Stimulated activated CD4-positive, alpha-beta T cell treated with anti-CD3 and anti-CD28 coated beads, TNF-alpha, amount 100 ng/mL, for 1 hour (primary cell): ENCODE measurements at regions not wholly inside any gene's neighbourhood (a gene's known extent, or its start where the extent isn't known, plus 50 kb on each side); places are given as distances from the start of the nearest gene placed in this dataset.

Source experiments
- DNase-seq, 3 donors: peaks; one replicate each; pipeline ENCODE4 v3.0.0-alpha.2; 2020; ENCODE audit warnings: low read depth in 3 of 3, low spot score in 1 of 3

DNA sequence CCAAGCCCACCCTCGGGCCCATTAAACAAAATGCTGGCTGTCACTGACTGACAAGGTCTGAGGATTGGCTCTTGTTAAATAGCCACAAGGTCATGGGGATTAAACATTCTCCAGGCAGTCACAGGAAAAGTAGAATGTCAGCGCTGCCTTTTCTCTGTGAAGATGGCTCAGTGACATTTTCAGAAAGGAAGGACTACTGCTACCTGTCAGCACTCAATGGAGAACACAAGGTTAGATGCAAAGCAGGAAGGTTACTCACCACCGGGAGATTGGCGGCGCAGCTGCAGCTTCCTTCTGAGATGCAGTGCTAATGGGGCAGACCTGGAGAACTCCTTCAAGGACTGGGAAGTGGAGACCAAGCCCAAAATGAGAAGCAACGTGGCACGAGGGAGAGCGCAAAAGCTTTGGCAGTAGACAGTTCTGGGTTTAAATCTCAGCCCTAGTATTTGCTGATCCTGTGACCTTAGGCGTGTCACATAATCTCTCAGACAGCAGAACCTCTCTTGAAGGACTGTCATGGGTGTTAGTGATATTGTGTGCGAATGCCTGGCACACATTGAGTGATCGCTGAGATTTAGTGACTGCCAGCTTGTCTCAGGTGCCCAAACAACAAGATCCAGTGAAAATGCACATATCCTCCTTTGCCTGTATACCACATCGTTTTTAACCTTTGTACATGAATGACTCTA lies 213.1 kb upstream of the BOD1L1 start:
- DNase-seq = no peak

DNA sequence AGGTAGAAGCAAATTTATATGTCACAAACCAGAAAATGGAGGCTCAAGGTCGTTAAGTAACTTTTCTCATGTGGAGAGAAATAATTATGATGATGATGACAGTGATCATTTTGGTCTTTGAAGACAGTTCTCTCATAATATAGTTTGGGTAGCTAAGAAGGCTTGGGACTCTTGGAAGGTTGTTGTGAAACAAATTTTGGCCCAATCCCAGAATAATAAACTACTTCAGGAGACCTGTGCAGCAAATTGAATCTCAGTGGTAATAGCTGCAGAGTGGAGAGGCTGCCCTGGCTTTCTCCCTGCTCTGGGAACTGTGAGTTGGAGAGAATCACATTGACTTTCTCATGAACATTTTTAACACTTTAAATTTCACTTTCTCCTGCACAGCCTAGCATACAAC lies 217.2 kb upstream of the BOD1L1 start:
- DNase-seq = no peak

DNA sequence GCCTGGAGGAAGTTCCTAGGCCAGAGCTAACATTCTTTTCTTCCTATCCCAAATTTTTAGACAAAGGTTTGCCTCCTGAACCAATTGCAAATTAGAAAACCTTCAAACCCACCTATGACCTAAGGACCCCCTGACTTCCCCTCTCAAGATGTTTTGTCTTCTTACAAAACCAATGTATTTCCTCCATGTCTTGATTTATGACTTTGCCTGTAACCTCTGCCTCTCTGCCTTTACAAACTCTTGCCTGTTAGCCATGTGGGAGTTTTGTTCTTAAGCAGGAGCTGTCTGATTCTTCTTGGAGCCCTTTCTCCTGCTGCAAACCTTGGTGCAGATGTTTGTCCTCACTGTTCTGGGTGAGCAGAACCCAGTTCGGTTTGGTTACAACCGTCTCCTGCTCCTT lies 222.3 kb upstream of the BOD1L1 start:
- DNase-seq = no peak

DNA sequence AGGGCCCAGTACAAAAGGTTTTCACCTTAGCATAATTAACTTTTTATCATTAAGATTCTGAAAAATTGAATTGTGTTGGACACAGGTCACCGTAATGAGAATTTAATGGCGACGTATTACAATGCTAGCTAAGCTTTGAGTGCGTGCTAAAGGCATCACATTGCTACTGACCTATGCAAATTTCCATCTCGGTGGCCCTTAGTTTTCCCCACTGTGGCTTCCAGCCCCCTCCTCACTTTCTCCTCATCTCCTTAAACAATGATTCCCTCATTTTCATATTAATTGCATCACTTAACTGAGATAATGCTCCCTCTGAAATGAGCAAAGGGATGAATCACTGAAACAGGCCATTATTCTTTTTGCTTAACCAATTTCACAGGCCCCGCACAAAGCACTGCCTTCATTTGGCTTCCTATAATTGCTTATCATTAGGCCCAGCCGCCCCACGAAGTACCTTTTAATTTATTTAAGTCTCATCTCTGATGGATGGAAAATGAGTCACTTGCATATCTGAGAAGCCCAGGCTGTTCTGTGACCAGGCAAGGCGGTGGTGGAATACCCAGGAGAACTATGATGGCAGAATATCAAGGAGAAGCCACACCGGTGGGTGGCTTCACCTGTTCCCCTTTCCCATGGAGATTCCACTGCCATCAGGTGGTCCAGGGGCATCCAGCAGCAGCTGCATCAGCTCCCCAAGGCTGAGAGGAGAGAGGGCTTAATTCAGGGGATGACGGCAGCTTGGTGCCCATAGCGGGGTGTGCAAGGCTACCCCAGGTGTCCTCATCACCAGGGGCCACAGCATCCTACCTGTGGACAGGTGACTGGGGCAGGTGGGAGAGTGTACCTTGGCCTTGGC lies 223.8 kb upstream of the BOD1L1 start:
- no peak for DNase-seq

DNA sequence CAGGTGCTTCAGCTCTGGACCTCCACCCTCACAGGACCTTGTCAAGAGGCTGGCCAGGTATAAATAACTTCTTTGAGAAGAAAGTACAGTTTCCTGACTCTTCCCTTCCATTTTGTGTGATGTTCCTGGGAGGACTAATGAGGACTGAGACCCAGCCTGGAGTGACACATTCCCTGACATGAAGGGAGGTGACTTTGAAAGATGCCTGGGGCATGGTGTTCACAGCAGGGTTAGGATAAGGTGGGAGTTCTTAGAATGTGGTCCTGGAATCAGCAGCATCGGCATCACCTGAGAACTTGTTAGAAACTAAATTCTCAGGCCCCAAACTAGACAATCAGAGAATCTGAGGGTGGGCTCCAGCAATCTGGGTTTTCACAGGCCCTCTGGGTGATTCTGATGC lies 224.9 kb upstream of the BOD1L1 start:
- DNase-seq = no peak

DNA sequence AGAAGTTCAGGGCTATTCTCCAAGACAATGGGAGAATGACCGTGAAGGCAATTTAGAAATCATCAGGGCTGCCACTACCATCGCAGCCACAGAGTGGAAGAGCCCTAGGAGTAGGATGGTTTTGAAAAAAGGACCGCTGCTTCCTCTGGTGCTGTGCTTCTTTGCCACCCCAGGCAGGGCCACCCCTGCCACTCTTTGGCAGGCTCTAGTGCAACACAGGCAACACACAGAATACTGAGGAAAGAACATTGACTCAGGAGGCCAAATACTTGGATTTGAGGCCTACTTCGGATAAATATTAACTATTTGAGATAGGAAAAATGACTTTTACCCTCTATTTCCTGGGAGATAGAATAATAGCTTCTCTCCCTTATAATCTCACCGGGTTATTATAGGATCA lies 228.9 kb upstream of the BOD1L1 start:
- no peak for DNase-seq

DNA sequence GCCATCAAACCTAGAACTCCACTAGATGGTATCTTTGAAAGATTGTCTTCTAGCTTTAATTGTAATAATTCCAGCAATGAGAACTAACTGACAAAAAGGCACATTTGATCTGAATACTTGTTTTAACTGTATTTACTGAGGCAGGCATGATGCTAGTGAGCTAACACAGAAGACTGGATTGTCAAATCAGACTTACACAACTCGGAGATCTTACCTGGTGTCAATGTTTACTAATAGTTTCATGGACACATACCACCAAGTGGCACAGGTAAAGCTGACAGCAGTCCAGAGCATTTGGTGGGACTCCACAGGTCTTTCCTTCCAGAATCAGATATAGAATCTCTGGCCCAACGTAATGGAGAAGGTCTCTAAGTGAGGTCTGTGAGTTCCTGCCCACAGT lies 229.9 kb upstream of the BOD1L1 start:
- DNase-seq = no peak

DNA sequence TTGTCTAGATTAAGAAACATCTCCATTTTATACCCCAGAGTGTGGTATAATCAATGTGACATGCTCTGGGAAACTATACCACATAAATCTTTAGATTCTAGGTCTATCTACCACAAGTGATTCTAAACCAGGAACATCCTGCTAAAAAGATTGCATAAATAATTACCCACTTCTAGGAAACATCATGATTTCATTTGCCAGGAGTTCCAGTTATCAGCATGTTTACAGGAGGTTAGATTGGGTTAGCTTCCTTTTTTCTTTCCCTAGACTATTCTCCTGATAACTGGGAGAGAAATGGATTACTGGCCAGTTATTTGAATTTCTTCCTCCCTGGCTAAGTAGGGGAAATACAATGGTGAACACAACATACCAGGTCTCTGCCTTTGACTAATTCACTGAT lies 230.3 kb upstream of the BOD1L1 start:
- DNase-seq = no peak

DNA sequence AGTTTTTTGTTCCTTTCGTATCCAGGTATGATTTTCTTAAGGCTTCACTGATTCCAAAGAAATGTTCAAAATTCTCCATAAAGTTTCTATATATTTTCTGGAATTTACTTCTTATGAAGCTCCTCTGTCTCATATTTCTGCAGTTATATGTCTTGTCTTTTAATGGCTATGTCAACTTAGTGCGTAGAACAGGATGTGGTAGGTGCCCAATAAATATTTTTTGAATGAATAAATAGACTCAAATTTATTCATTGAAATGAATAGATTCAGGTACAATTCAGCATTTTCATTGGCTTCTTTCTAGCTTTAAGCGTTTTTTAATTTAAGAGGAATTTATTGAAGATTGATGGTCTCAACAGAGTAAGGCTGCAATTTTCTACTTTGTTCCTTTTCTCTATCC lies 231.9 kb upstream of the BOD1L1 start:
- DNase-seq = no peak

DNA sequence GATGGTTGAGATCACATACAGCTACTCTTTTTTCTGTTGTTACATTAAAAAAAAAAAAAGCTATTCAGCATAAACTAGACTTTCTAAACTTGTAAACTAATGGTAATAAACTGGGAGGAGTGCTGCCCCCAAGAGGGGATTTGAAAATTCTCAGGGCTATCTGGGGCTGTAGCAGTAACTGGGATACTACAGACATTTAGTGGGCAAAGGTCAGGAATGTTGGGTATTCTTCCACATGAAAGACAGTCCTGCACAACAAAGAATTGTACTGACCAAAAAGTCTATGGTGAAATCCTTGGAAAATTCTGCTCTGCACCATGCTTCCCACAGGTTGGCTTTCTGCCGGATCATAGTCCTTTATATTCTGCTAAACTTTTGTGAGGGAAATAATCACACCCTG lies 232.6 kb upstream of the BOD1L1 start:
- no peak for DNase-seq

DNA sequence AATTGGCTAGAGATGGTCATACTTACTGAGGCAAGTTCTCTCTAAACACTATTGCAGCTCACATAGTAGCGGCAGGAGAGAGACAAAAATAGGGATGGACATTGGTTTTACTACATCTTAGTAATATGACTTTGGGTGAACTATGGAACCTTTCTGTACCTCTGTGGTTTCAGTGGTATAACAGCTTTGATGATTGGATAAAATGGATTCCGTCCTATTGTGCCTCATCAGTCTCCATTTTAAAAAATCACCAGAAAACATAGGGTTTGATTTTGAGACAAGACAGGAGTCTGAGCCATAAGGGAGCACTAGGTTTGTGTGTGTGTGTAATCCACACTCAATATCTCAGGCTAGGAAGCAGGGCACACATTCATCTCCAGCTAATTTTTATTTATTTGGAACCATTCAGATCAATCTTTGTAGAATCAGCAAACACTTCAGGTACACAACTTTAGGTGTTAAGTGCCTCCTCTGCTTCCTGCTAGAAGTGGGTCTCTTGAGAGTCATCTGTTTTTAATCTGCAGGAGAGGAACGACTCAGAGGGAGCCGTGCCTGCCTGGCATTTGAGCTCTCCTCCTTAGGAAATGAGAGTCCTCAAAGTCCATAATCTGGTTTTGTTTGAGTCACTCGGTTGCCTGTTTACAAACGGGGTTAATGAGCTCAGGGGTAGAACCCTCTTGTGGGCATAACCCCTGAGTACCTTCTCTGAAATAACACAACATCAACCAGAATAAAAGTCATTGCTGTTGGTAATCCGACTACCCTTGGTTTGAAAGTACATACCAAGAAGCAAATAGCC lies 238.5 kb upstream of the BOD1L1 start:
- DNase-seq = no peak

DNA sequence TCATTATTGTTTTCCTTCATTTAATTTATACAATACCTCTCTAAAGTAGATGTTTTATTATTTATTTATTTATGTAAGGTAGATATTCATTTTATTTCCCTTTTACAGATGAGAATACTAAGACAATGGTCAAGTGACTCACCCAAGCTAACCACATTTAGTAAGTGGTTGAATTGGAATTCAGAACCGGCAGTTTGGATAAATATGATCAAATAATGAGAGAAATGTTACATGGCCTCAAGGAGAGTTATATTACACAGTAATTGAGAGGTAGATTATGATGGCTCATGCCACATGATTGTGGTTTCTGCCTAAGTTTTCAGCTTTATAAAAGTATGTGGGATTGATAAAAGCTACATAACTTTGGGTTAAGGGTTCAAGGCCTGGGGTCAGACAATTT lies 239.4 kb upstream of the BOD1L1 start:
- DNase-seq = no peak

DNA sequence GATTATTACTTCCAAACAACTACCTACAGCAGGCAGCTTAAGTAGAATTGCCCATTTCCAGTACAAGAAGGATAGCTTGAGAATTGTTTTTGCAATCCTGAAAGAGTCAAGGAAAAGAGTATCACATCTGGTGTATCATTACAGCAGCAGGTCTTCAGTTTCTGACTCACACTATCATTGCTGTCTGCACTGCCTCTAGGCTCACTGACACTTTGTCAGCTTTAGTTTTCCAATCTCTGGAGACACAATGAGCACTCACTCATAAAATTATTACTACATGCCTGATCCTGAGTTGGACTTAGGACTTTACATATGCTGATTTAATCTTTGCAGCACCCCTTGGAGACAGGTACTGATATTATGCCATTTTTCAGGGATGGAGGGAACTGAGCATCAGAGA lies 244.6 kb upstream of the BOD1L1 start:
- no peak for DNase-seq

DNA sequence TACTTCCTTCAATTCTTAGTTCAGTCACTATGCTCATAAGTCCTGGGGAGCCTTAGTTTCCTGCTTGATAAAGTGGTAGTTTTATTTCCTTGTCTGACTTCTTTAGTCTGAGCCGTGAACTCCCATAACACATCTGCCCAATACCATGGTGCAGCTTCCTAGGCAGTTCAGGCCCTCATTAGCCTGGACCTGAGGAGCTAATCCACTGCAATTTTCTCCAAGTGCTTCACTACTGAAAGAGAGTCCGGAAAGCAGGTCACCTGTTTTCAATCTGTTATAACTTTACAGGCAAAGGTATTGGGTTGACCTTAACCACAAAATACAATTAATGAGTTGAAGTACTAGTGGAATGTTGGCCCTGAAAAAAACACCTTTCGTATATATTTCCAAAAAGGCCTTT lies 245.4 kb upstream of the BOD1L1 start:
- DNase-seq = no peak

DNA sequence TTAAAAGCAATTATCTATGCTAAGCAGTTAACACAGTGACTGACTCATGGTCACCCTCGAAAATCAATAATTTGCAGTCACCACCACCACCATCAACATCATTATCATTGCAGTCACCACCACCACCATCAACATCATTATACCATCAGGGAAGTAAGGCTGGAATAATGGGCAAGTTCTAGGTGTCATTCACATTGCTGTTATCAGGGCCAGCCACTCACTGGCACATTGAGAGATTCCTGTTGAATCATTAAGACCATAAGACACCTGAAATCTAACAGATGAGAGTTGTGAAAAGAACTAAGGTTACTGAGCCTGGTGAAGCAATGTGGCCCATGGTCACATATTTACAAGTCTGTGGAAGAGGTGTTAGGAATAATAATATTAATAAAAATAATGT lies 247.7 kb upstream of the BOD1L1 start:
- no peak for DNase-seq

DNA sequence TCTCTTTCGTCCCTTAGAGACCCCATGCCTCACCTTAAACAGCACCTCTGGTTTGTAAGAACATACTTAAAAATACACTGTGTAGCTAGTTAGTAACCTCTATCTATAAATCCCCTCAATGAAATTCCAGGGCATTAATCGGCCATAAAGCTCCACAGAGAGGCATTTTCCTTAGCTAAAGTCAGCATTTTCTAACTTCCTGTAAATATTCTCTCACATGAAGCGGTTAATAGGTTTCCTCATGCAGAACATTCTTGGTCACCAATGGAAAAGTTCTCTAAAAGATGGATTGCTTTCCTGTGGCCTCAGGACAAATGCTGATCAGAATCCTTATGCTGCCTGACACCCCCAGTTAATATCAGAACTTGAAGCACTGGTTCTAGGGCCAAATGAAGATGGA lies 248.6 kb upstream of the BOD1L1 start:
- no peak for DNase-seq

DNA sequence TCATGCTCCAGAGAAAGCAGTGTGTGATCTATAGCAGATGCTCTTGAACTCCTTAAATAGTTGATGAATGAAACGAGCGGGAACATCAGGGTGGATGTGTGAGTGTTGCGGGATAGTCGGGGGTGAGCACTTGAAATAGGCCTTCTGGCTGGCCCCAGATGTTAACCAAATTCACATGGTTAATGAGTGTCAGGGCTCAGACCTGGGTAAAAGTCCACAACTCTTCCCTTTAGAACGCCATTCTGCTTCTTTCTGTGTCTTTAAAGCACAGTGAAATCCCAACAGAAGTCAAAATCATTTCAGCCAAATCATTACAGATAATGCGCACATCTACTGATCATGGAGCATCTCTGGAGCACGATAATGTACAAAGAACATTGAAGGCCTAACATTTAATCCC lies 249.4 kb upstream of the BOD1L1 start:
- no peak for DNase-seq

DNA sequence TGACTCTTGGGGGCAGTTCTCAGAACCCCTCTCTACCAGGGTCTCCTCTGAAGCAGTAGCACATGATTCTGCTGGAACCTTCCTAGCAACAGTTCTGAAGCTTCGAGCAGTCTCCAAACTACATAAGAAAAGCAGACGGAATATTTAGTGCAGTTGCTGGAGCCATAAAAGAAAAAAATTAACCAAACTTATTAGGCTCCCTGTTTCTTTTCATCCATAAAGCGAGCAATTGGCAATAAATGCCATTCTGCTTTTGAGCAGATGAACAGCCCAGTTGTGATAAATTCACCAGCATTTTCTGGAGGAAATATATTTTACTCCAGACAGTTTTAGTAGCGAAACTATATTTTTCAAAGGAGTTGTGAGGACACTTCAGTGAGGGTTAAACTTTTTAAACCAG lies 250.1 kb upstream of the BOD1L1 start:
- DNase-seq = no peak

DNA sequence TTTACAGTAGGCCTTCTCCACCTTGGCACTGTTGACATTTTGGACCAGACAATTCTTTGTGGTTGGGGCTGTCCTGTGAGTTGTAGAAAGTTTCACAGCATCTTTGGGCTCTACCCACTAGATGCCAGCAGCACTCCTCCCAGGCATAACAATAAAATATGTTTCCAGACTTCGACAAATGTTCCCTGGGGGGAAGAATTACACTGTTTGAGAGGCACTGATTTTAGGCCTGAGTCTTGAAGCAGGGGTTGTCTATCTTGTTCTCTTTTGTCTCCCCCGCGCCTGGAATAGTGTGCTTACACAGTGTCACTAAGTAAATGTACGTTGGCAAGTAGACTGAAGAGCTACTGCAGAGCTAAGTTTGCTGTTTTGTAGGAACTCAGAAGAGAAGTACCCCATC lies 254.4 kb upstream of the BOD1L1 start:
- DNase-seq = no peak

DNA sequence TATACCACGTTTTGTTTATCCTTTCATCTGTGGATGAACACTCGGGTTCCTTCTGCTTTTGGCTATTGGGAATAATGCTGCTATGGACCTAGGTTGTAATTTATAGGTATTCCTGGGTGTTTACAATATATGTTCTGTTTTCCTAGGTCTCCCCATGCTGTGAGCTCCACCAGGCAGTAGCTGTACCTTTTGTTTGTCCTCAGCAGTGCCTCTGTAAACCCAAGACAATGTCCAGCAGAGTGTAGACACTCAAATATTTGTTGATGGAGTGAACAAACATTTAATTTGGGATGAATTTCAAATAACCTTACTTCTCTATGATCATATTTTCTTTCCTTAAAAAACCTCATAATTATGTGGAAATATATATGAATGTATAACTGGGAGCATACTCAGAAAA lies 259.5 kb upstream of the BOD1L1 start:
- DNase-seq = no peak

DNA sequence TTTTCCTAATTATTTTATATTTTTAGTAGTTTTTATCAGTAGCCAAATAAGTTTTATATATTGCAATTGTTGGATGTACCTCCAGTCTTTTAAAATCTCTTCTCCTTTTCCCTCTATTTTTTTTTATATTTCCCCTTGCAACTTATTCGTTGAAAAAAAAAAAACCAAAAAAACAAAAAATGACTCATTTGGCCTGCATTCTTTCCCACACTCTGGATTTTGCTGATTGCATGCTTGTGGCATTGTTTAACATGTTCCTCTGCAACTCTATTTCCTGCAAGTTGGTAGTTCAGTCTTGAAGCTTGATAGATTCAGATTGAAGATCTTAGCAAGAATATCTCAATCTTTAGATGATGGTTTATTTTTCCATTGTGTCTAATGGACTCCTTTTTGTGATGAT lies 260.6 kb upstream of the BOD1L1 start:
- DNase-seq = no peak

DNA sequence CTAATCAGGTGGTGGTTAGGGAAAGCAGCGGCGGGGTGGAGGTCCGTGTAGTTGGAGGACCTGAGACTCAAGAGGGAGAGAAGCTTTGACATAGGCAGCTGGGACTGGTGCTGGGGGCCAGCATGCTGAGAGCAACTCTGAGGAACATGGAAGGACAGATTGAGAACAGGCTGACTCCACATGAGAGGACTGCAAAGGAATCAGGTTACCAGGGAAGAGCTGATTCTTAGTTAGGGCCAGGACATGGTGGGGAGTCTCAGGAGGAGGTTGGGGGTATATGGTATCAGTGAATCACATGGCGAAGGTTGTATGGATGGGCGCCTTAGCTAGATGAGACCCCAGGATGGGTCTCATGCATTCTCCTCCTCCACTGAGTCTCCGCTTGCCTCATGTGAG lies 264.0 kb upstream of the BOD1L1 start:
- no peak for DNase-seq
